ENCODE measurements at regions not wholly inside any gene's neighbourhood (a gene's known extent, or its start where the extent isn't known, plus 50 kb on each side); places are given as distances from the start of the nearest gene placed in this dataset.

- Mint-ChIP-seq H3K4me3 (no peak overlapping the region), H3K4me1 (no peaks in the 10 kb centered on the region), H3K27ac (no peak overlapping the region)
These were observed 279.8 kb upstream of the GOT2 start for GRCh38 chr16:59013930-59014329.

More at GRCh38 chr16:59013930-59014329, 279.8 kb upstream of the GOT2 start:
- Histone ChIP-seq H3K36me3 (ENCODE audit: insufficient read depth) (no peaks in the 10 kb centered on the region), H3K79me2 (replicated peaks; ENCODE audit: insufficient read depth) (no peaks in the 10 kb centered on the region), H3K4me2 (no peak overlapping the region), H3K4me3 (no peak overlapping the region), H3K4me1 (ENCODE audit: insufficient read depth) (no peaks in the 10 kb centered on the region), H3K27me3 (ENCODE audit: insufficient read depth) (no peaks in the 10 kb centered on the region), H4K20me1 (replicated peaks; ENCODE audit: insufficient read depth) (no peaks in the 10 kb centered on the region), H3K27ac (ENCODE audit: low read depth) (no peak overlapping the region), H2AFZ (no peak overlapping the region), H3F3A (replicated peaks; ENCODE audit: low read depth) (no peaks in the 10 kb centered on the region), H3K9me2 (ENCODE audit: insufficient read depth) (no peaks in the 10 kb centered on the region; the same call in 1 of the 2 replicates)
- ATAC-seq: no peak
- TF ChIP-seq, protein P1, sequence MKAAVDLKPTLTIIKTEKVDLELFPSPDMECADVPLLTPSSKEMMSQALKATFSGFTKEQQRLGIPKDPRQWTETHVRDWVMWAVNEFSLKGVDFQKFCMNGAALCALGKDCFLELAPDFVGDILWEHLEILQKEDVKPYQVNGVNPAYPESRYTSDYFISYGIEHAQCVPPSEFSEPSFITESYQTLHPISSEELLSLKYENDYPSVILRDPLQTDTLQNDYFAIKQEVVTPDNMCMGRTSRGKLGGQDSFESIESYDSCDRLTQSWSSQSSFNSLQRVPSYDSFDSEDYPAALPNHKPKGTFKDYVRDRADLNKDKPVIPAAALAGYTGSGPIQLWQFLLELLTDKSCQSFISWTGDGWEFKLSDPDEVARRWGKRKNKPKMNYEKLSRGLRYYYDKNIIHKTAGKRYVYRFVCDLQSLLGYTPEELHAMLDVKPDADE (IDR thresholded peaks at IDR 0.05): no peak
- TF ChIP-seq REST (IDR thresholded peaks at IDR 0.05; ENCODE audit: unreplicated experiment): no peak
- TF ChIP-seq ZNF462 (CRISPR knock-in tag; IDR thresholded peaks at IDR 0.05): no peak
- no peak for TF ChIP-seq NANOG (IDR thresholded peaks at IDR 0.05; ENCODE audit: borderline replicate concordance)
- TF ChIP-seq CREB1 (CRISPR knock-in tag; IDR thresholded peaks at IDR 0.05; ENCODE audit: low read depth): no peak
- TF ChIP-seq EZH2 (IDR thresholded peaks at IDR 0.05; ENCODE audit: low read depth, unreplicated experiment): no peak
- no peak for TF ChIP-seq STAT1 (IDR thresholded peaks at IDR 0.05; ENCODE audit: unreplicated experiment)
- TF ChIP-seq EZH2phosphoT487 (IDR thresholded peaks at IDR 0.05; ENCODE audit: unreplicated experiment): no peak
- no peak for TF ChIP-seq ZNF331 (CRISPR knock-in tag; IDR thresholded peaks at IDR 0.05; ENCODE audit: low read depth)
- no peak for TF ChIP-seq ZNF114 (CRISPR knock-in tag; IDR thresholded peaks at IDR 0.05)
- no peak for TF ChIP-seq JUNB (IDR thresholded peaks at IDR 0.05; ENCODE audit: unreplicated experiment)
- TF ChIP-seq, protein P2, sequence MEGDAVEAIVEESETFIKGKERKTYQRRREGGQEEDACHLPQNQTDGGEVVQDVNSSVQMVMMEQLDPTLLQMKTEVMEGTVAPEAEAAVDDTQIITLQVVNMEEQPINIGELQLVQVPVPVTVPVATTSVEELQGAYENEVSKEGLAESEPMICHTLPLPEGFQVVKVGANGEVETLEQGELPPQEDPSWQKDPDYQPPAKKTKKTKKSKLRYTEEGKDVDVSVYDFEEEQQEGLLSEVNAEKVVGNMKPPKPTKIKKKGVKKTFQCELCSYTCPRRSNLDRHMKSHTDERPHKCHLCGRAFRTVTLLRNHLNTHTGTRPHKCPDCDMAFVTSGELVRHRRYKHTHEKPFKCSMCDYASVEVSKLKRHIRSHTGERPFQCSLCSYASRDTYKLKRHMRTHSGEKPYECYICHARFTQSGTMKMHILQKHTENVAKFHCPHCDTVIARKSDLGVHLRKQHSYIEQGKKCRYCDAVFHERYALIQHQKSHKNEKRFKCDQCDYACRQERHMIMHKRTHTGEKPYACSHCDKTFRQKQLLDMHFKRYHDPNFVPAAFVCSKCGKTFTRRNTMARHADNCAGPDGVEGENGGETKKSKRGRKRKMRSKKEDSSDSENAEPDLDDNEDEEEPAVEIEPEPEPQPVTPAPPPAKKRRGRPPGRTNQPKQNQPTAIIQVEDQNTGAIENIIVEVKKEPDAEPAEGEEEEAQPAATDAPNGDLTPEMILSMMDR (conservative IDR thresholded peaks at IDR 0.05; ENCODE audit: low read depth in 2 of 2): no peak
- no peak for TF ChIP-seq POLR2AphosphoS5 (IDR thresholded peaks at IDR 0.05; ENCODE audit: low read depth)
- no peak for DNase-seq (ENCODE audit: low spot score)
- Mint-ChIP-seq H3K36me3 (ENCODE audit: low read depth) (peaks cover 6% of the 10 kb centered on the region; the same call in 1 of the 3 replicates), H3K27me3 (ENCODE audit: insufficient read depth, low read depth, poor library complexity) (no peaks in the 10 kb centered on the region), H3K9me3 (peaks cover 10% of the 10 kb centered on the region; the same call in 2 of the 3 replicates)
